ENCODE measurements at regions not wholly inside any gene's neighbourhood (a gene's known extent, or its start where the extent isn't known, plus 50 kb on each side); places are given as distances from the start of the nearest gene placed in this dataset.

- no peak for DNase-seq
Observed at GRCh38 chr7:155173905-155174304, 103.8 kb downstream of the HTR5A start.

GRCh38 chr7:155178096-155178495 is 108.0 kb downstream of the HTR5A start:
- Histone ChIP-seq H3K9me3 (replicated peaks in 1 of 2; ENCODE audit: control insufficient read depth in 1 of 2, insufficient read depth in 1 of 2, low read length in 2 of 2) (peaks cover 10 to 14% of the 10 kb centered on the region in 2 donors), H2AFZ (ENCODE audit: insufficient read depth, low read depth, low read length, poor library complexity, severe bottlenecking) (no peak overlapping the region), H3K4me1 (ENCODE audit: control insufficient read depth in 1 of 2, insufficient read depth in 2 of 2, low read length in 2 of 2) (no peaks in the 10 kb centered on the region), H3K4me3 (replicated peaks in 1 of 3; ENCODE audit: low read depth in 2 of 3, low read length in 3 of 3) (no peak overlapping the region), H3K27me3 (ENCODE audit: control insufficient read depth in 2 of 2, insufficient read depth in 2 of 2, low read length in 2 of 2) (no peaks in the 10 kb centered on the region), H3K79me2 (ENCODE audit: insufficient read depth, low read length) (no peaks in the 10 kb centered on the region), H4K20me1 (ENCODE audit: insufficient read depth, low read length) (no peaks in the 10 kb centered on the region), H3K36me3 (replicated peaks in 1 of 2; ENCODE audit: control insufficient read depth in 1 of 2, insufficient read depth in 2 of 2, low read length in 2 of 2) (no peaks in the 10 kb centered on the region), H3K9ac (ENCODE audit: insufficient read depth, low read length, poor library complexity, severe bottlenecking) (no peak overlapping the region), H3K4me2 (replicated peaks; ENCODE audit: extremely low read depth, low read length, poor library complexity, severe bottlenecking) (no peak overlapping the region), H3K27ac (ENCODE audit: low read depth in 1 of 2, low read length in 2 of 2) (no peak overlapping the region)
- Mint-ChIP-seq H3K27me3 (ENCODE audit: low read depth in 3 of 3) (peaks cover 0 to 4% (median 3%) of the 10 kb centered on the region in 3 donors), H3K4me3 (no peak overlapping the region), H3K9me3 (peaks cover 5 to 17% (median 10%) of the 10 kb centered on the region in 7 donors), H3K27ac (peak overlapping the region in 1 of 7 donors; percentile 14), H3K4me1 (no peaks in the 10 kb centered on the region), H3K36me3 (no peaks in the 10 kb centered on the region)
- no peak for DNase-seq
- no peak for TF ChIP-seq CTCF (IDR thresholded peaks at IDR 0.05)
- intact Hi-C loops (cut with micrococcal nuclease): no loop called here
- 100% methylated on average over 1 of the region's 2 CpGs for WGBS (ENCODE audit: insufficient coverage)

More at GRCh38 chr7:155173905-155174304, 103.8 kb downstream of the HTR5A start:
- Histone ChIP-seq H3K4me2 (replicated peaks; ENCODE audit: extremely low read depth, low read length, poor library complexity, severe bottlenecking) (no peak overlapping the region), H2AFZ (ENCODE audit: insufficient read depth, low read depth, low read length, poor library complexity, severe bottlenecking) (no peak overlapping the region), H3K9ac (ENCODE audit: insufficient read depth, low read length, poor library complexity, severe bottlenecking) (no peak overlapping the region), H3K27ac (ENCODE audit: low read depth in 1 of 2, low read length in 2 of 2) (no peak overlapping the region), H3K27me3 (ENCODE audit: control insufficient read depth in 2 of 2, insufficient read depth in 2 of 2, low read length in 2 of 2) (no peaks in the 10 kb centered on the region), H3K9me3 (replicated peaks in 1 of 2; ENCODE audit: control insufficient read depth in 1 of 2, insufficient read depth in 1 of 2, low read length in 2 of 2) (no peaks in the 10 kb centered on the region), H3K79me2 (ENCODE audit: insufficient read depth, low read length) (no peaks in the 10 kb centered on the region), H3K4me1 (ENCODE audit: control insufficient read depth in 1 of 2, insufficient read depth in 2 of 2, low read length in 2 of 2) (no peaks in the 10 kb centered on the region), H3K4me3 (replicated peaks in 1 of 3; ENCODE audit: low read depth in 2 of 3, low read length in 3 of 3) (no peak overlapping the region), H4K20me1 (ENCODE audit: insufficient read depth, low read length) (no peaks in the 10 kb centered on the region), H3K36me3 (replicated peaks in 1 of 2; ENCODE audit: control insufficient read depth in 1 of 2, insufficient read depth in 2 of 2, low read length in 2 of 2) (no peaks in the 10 kb centered on the region)
- no peak for TF ChIP-seq CTCF (IDR thresholded peaks at IDR 0.05)
- intact Hi-C loops (cut with micrococcal nuclease): no loop called here
- no peaks in the 10 kb centered on the region for H3K36me3 Mint-ChIP-seq
- peaks cover 0 to 10% (median 5%) of the 10 kb centered on the region in 7 donors for H3K9me3 Mint-ChIP-seq
- H3K4me3 Mint-ChIP-seq: no peak overlapping the region
- H3K4me1 Mint-ChIP-seq: no peaks in the 10 kb centered on the region
- H3K27ac Mint-ChIP-seq: peak overlapping the region in 1 of 7 donors; percentile 25
- H3K27me3 Mint-ChIP-seq (ENCODE audit: low read depth in 3 of 3): peaks cover 0 to 10% (median 10%) of the 10 kb centered on the region in 3 donors
- 81% methylated on average over 3 of the region's 9 CpGs for WGBS (ENCODE audit: insufficient coverage)
